MCF 10A (cell line): ENCODE measurements at regions not wholly inside any gene's neighbourhood (a gene's known extent, or its start where the extent isn't known, plus 50 kb on each side); places are given as distances from the start of the nearest gene placed in this dataset.
A peak's percentile ranks its signal among the peaks of the same experiment; 100 is the strongest.

ENCODE experiments used
- BruUV-seq: library from RNA; stranded (reverse); fragments of 400-500 nt; replicated peaks from 2 replicates; lab custom pipeline; 2021; lab: Mats Ljungman, UMichigan
- CTCF ChIA-PET: fragments of 300-600 bp; sonication (Branson Sonifier 250); formaldehyde crosslinking; extraction: SDS; loops from one replicate; lab custom pipeline; 2021; ENCODE audit warnings: antibody characterized with exemption, inconsistent platforms; lab: Yijun Ruan, JAX
- POLR2A ChIA-PET: fragments of 300-600, 350-650 bp; sonication (Branson Sonifier 250); formaldehyde crosslinking; extraction: SDS; loops from one replicate; lab custom pipeline; 2020; ENCODE audit warnings: antibody characterized with exemption, inconsistent platforms; lab: Yijun Ruan, JAX
- DNase-seq: peaks from one replicate; pipeline ENCODE4 v3.0.0-alpha.2; 2018; ENCODE audit not compliant: unreplicated experiment
- H3K27ac Mint-ChIP-seq: one replicate; pipeline ENCODE4 v1.8.0; 2022; ENCODE audit warnings: mild to moderate bottlenecking, low read depth, mixed read lengths; ENCODE audit not compliant: unreplicated experiment
- H3K27me3 Mint-ChIP-seq: one replicate; pipeline ENCODE4 v1.8.0; 2022; ENCODE audit warnings: mixed read lengths; ENCODE audit not compliant: insufficient read depth, unreplicated experiment
- H3K36me3 Mint-ChIP-seq: one replicate; pipeline ENCODE4 v1.8.0; 2022; ENCODE audit warnings: mild to moderate bottlenecking, moderate library complexity, mixed read lengths; ENCODE audit not compliant: insufficient read depth, unreplicated experiment
- H3K4me1 Mint-ChIP-seq: one replicate; pipeline ENCODE4 v1.8.0; 2022; ENCODE audit warnings: mixed read lengths; ENCODE audit not compliant: insufficient read depth, unreplicated experiment
- H3K4me3 Mint-ChIP-seq: one replicate; pipeline ENCODE4 v1.8.0; 2022; ENCODE audit warnings: mild to moderate bottlenecking, moderate library complexity, mixed read lengths; ENCODE audit not compliant: unreplicated experiment
- H3K9me3 Mint-ChIP-seq: one replicate; pipeline ENCODE4 v1.8.0; 2022; ENCODE audit warnings: mixed read lengths; ENCODE audit not compliant: unreplicated experiment
- intact Hi-C: fragments of 100-400 bp; cut with micrococcal nuclease; formaldehyde crosslinking; loops from 2 replicates; pipeline ENCODE4 v1.14.1; 2022
- TF ChIP-seq, protein P1 (sequence below): fragments of 200-600 bp; IDR thresholded peaks from one replicate; pipeline ENCODE4 v1.8.0; 2022; ENCODE audit warnings: antibody characterized with exemption, mild to moderate bottlenecking; ENCODE audit not compliant: unreplicated experiment

DNA sequence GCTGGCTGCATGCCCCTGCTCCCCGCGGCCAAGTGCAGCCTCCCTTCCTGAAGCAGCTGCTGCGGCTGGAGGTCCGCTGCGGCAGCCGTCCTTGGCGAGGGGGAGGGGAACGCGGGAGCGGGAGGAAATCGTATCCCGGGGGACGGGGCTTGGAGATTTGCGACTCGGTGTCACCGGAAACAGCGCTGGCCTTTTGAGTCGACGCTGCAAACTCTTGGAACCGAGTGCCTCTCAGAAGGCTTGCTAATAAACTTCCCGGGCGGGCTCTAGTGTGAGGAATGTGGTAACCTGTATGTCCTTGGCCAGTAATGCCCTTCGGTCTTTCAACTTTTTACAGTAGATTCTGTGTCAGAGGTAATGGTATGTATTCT, 82.7 kb downstream of the PTPDC1 start:
- no peak for DNase-seq
- intact Hi-C loops, result loop anchor here (1.0 to 2.0 kb wide), 3 partner anchors 28 to 82 kb away; partner anchors contain the start of gene PTPDC1
- ChIA-PET CTCF (no interaction called here), POLR2A (interaction anchor here (0.5 to 11.9 kb wide), 16 partner anchors 10 to 154 kb away, joined by 3 to 330 read pairs (median 5); no protein-coding TSS in a partner anchor)
- Mint-ChIP-seq H3K9me3 (no peaks in the 10 kb centered on the region), H3K36me3 (peaks cover 43% of the 10 kb centered on the region), H3K27me3 (no peaks in the 10 kb centered on the region), H3K4me3 (peak overlapping the region; percentile 83), H3K27ac (peak overlapping the region; percentile 86), H3K4me1 (peaks cover 24% of the 10 kb centered on the region)
- BruUV-seq, result no TSS peak
- TF ChIP-seq, protein P1, sequence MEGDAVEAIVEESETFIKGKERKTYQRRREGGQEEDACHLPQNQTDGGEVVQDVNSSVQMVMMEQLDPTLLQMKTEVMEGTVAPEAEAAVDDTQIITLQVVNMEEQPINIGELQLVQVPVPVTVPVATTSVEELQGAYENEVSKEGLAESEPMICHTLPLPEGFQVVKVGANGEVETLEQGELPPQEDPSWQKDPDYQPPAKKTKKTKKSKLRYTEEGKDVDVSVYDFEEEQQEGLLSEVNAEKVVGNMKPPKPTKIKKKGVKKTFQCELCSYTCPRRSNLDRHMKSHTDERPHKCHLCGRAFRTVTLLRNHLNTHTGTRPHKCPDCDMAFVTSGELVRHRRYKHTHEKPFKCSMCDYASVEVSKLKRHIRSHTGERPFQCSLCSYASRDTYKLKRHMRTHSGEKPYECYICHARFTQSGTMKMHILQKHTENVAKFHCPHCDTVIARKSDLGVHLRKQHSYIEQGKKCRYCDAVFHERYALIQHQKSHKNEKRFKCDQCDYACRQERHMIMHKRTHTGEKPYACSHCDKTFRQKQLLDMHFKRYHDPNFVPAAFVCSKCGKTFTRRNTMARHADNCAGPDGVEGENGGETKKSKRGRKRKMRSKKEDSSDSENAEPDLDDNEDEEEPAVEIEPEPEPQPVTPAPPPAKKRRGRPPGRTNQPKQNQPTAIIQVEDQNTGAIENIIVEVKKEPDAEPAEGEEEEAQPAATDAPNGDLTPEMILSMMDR, result no peak

DNA sequence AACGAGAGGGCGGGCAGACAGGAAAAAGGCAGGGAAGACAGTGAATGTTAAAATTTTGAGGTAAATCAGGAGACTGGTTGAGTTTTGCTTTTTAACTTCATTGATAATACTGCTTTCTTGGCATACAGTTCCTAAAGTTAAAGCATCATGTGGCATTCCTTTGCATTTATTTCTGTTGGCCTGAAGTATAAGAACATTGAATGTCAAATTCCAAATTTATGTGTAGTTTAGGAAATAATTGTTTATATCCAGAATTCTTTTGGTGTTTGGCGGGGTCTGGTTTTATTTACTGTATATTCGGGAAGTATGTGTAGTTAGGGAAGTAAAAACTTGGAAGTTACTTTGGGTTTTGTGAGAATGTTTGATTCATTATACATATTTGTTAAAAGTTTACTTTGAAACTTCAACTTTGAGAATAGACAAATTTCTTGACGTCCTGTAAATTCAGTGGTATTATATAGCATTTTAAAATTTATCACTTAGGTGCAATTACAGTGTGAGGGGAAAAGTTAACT, 83.2 kb downstream of the PTPDC1 start:
- TF ChIP-seq, protein P1, result no peak

DNA sequence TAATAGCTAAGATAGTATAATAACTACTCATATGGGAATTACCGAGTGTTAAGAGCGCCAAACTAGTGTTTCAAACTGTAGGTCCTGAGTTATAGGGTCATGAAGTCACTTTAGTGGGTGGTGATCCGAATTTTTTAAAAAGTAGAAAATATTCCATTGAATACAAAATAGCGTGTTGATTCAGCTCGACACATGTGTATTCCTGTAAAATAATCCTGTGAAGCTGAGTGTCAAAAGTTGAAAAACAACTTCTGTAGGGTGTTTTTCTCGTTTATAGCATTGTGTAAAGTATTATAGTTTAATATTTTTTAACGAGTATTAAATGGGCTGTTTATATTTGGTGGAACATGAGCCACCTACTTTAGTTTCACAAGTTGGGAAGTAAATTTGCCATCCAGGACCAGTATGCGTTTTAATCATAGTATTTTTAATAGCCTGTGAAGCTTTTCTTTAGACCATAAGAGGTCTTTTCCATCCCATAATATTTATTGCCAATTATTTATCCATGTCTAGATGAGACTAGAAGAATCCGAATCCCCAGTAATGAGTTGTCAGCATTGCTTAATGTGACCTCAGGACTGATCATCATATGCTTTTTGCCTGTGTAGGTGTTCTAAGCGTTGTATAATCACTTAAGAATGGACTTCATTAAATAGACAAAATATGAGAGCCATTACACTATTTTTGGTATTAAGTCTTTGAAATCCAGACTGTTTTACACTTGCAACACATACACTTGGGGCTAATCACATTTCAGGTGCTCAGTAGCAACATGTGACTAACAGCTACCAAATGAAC, 84.1 kb downstream of the PTPDC1 start:
- peak overlapping the region; percentile 86 for H3K27ac Mint-ChIP-seq
- intact Hi-C loops, result loop anchor here (1.0 kb wide), 2 partner anchors 71 to 103 kb away; no protein-coding TSS in a partner anchor
- peaks cover 57% of the 10 kb centered on the region for H3K36me3 Mint-ChIP-seq
- peaks cover 36% of the 10 kb centered on the region for H3K4me1 Mint-ChIP-seq
- ChIA-PET CTCF (interaction anchor here (0.6 to 1.4 kb wide), 10 partner anchors 10 to 489 kb away, joined by 3 to 14 read pairs (median 5); no protein-coding TSS in a partner anchor), POLR2A (interaction anchor here (0.7 to 11.9 kb wide), 23 partner anchors 9 to 1338 kb away, joined by 3 to 330 read pairs (median 5); partner anchors contain the start of gene FAM120AOS)
- H3K27me3 Mint-ChIP-seq, result no peaks in the 10 kb centered on the region
- TF ChIP-seq, protein P1, result no peak
- DNase-seq, result peak; percentile 48
- H3K9me3 Mint-ChIP-seq, result no peaks in the 10 kb centered on the region
- TSS peak; percentile 61 for BruUV-seq
- H3K4me3 Mint-ChIP-seq, result peak overlapping the region; percentile 83

More for the DNA sequence above, 83.2 kb downstream of the PTPDC1 start:
- no peaks in the 10 kb centered on the region for H3K27me3 Mint-ChIP-seq
- DNase-seq, result no peak
- H3K9me3 Mint-ChIP-seq, result no peaks in the 10 kb centered on the region
- TSS peak; percentile 60 for BruUV-seq
- H3K27ac Mint-ChIP-seq, result peak overlapping the region; percentile 86
- intact Hi-C loops, result loop anchor here (2.0 kb wide), 1 partner anchor 83 kb away; the partner anchor contains the start of gene PTPDC1
- peak overlapping the region; percentile 83 for H3K4me3 Mint-ChIP-seq
- ChIA-PET POLR2A (interaction anchor here (0.5 to 11.9 kb wide), 20 partner anchors 10 to 714 kb away, joined by 3 to 330 read pairs (median 6); partner anchors contain the start of gene FAM120AOS), CTCF (interaction anchor here (0.8 kb wide), 1 partner anchor 68 kb away, joined by 3 read pairs; no protein-coding TSS in a partner anchor)
- peaks cover 48% of the 10 kb centered on the region for H3K36me3 Mint-ChIP-seq
- H3K4me1 Mint-ChIP-seq, result peaks cover 29% of the 10 kb centered on the region
